ENCODE measurements at regions not wholly inside any gene's neighbourhood (a gene's known extent, or its start where the extent isn't known, plus 50 kb on each side); places are given as distances from the start of the nearest gene placed in this dataset.

- no peak for ATAC-seq
These were observed 450.8 kb upstream of the NAALADL2 start for GRCh38 chr3:174408310-174408709.

GRCh38 chr3:174409086-174409743 is 449.9 kb upstream of the NAALADL2 start:
- no peak for ATAC-seq

- no peak for ATAC-seq
These were observed 445.8 kb upstream of the NAALADL2 start for GRCh38 chr3:174413062-174413912.

GRCh38 chr3:174414902-174415301 is 444.2 kb upstream of the NAALADL2 start:
- no peak for ATAC-seq

GRCh38 chr3:174417573-174417972 is 441.6 kb upstream of the NAALADL2 start:
- no peak for ATAC-seq

- no peak for ATAC-seq
These were observed 439.9 kb upstream of the NAALADL2 start for GRCh38 chr3:174419216-174419615.

GRCh38 chr3:174423936-174424335 is 435.2 kb upstream of the NAALADL2 start:
- no peak for ATAC-seq

- no peak for ATAC-seq
These were observed 434.5 kb upstream of the NAALADL2 start for GRCh38 chr3:174424656-174425055.

- ATAC-seq, result no peak
These were observed 433.7 kb upstream of the NAALADL2 start for GRCh38 chr3:174425422-174425821.

GRCh38 chr3:174430986-174431385 is 428.1 kb upstream of the NAALADL2 start:
- no peak for ATAC-seq

GRCh38 chr3:174431717-174432116 is 427.4 kb upstream of the NAALADL2 start:
- ATAC-seq, result no peak

GRCh38 chr3:174436367-174436766 is 422.8 kb upstream of the NAALADL2 start:
- ATAC-seq, result no peak

- no peak for ATAC-seq
These were observed 420.5 kb upstream of the NAALADL2 start for GRCh38 chr3:174438501-174439145.

GRCh38 chr3:174439331-174440252 is 419.5 kb upstream of the NAALADL2 start:
- ATAC-seq, result no peak

- no peak for ATAC-seq
These were observed 418.9 kb upstream of the NAALADL2 start for GRCh38 chr3:174440253-174440701.

- peak; percentile 33 to 56 for ATAC-seq
These were observed 418.2 kb upstream of the NAALADL2 start for GRCh38 chr3:174440741-174441587.

GRCh38 chr3:174441588-174442301 is 417.4 kb upstream of the NAALADL2 start:
- ATAC-seq, result no peak

- ATAC-seq, result no peak
These were observed 416.8 kb upstream of the NAALADL2 start for GRCh38 chr3:174442302-174442682.

- ATAC-seq, result no peak
These were observed 414.7 kb upstream of the NAALADL2 start for GRCh38 chr3:174444391-174444790.

GRCh38 chr3:174457758-174458157 is 401.4 kb upstream of the NAALADL2 start:
- ATAC-seq, result no peak

GRCh38 chr3:174460831-174461230 is 398.3 kb upstream of the NAALADL2 start:
- no peak for ATAC-seq
